Stimulated activated CD8-positive, alpha-beta memory T cell treated with anti-CD3 and anti-CD28 coated beads, Interleukin-4, amount 100 ng/mL, for 1 hour (primary cell): ENCODE measurements at regions not wholly inside any gene's neighbourhood (a gene's known extent, or its start where the extent isn't known, plus 50 kb on each side); places are given as distances from the start of the nearest gene placed in this dataset.

Experiments used
- DNase-seq, 2 donors: peaks; one replicate each; pipeline ENCODE4 v3.0.0-alpha.2; 2020; ENCODE audit warnings: low read depth in 2 of 2, low spot score in 1 of 2

- DNase-seq: no peak
These were observed 355.4 kb downstream of the CRPPA start for GRCh38 chr7:16065939-16066338.

- no peak for DNase-seq
These were observed 357.3 kb downstream of the CRPPA start for GRCh38 chr7:16063716-16064675.

- DNase-seq: no peak
These were observed 358.1 kb downstream of the CRPPA start for GRCh38 chr7:16063221-16063620.

DNA sequence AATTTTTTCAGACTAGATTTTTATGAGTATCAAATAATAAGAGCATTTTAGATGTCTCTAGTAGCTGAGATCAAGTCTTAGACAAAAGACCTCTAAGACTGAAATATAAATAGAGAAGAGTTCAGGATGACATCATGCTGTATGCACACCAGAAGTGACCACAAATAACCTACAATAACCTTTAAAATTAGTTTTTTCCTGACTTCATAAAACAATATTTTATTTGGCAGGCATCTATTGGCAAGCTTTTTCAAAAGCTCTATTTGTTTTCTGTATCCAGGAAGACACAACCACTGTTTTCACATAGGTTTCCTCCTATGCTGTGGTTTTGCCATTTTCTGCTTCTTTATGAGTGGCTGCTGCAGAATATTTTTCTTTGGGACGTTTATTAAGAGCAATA is 359.1 kb downstream of the CRPPA start:
- DNase-seq: no peak

GRCh38 chr7:16061630-16062029 is 359.7 kb downstream of the CRPPA start:
- DNase-seq: no peak

GRCh38 chr7:16061011-16061410 is 360.3 kb downstream of the CRPPA start:
- DNase-seq: no peak

DNA sequence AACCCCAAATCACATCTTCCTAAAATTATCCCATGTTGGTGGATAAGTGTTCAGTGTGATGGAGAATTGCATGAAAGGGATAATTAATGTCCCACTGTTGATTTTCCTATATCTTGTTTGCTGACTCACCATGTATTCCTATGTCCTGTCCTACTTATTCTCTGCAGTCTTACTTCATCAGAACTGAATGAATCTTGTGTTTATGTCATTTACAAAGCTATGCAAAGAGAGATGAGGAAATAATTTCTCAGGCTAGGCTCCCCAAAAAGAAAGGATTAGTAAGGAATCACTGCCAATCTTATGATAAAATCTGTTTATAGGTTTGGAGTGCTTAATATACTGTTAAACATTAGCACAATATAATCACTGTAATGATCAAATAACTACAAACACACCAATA is 360.8 kb downstream of the CRPPA start:
- DNase-seq: no peak

GRCh38 chr7:16055263-16055976 is 365.9 kb downstream of the CRPPA start:
- no peak for DNase-seq

DNA sequence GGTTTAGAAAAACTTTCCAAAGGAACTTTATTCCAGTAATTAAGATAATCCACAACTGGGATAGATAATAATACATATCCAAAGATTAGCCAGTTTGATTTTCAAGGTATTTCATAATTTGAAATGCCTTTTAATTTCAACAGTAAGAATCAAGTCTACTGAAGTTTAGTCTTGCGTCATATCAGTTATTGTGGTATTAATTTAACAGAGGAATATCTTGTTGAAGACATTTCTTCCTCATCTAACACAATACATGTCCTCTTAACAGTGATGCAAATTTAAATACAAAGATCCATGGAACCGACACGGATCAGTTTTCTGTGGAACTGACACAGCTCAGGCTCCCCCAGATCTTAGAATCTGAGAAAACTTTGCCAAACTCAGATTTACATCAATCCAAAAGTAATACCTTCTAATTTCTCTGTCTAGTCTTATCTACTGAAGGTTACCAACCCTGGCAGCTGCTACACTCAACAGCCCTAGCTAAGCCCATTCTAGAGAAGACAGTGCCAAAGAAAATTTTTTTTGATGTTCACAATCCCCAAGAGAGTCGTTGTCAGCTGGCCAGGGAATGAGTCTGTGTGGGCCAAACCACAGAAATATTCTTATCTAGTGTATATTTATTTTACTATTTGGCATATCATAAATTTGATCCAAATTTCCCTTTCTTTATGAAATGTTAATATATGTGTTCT is 365.2 kb upstream of the MEOX2 start:
- no peak for DNase-seq

GRCh38 chr7:16046041-16046440 is 359.6 kb upstream of the MEOX2 start:
- no peak for DNase-seq

GRCh38 chr7:16045296-16045695 is 358.8 kb upstream of the MEOX2 start:
- DNase-seq: no peak

DNA sequence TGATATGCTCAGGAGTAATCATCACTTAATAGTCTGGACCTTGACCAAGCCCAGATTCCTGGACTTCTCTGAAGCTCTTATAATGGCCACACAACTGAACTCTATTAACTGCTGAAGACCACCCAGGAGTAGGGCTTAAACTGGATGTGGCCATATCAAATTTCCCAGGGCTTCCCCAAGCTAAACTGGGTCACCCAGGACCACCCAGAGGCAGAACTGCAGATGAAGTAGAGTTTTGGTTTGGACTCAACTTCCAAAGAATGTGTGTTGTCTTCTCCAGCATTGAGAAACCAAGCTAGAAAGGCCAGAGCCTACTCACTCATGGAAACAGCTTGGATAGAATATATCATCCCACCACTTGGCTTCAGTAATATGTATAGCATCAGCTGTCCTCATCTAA is 358.2 kb upstream of the MEOX2 start:
- DNase-seq: no peak

DNA sequence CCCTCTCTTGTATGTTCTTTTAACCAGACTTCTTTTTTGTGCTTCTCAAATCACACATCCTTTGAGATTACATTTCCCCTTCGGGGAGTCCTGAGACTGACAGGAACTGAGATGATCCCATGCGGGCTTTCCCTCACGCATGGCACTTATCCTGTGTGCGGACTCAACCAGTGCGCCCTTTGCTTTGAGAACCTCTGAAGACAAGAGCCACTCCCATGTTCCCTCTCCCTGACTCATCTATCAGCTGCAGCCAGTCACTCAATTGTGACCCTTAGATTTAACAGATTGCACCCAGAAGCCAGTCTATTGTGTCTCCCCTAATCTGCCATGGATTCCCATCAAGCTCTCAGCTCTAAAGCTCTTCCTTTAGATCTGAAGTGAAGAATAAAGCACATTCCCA is 353.9 kb upstream of the MEOX2 start:
- DNase-seq: no peak

- DNase-seq: no peak
These were observed 352.4 kb upstream of the MEOX2 start for GRCh38 chr7:16038906-16039305.

DNA sequence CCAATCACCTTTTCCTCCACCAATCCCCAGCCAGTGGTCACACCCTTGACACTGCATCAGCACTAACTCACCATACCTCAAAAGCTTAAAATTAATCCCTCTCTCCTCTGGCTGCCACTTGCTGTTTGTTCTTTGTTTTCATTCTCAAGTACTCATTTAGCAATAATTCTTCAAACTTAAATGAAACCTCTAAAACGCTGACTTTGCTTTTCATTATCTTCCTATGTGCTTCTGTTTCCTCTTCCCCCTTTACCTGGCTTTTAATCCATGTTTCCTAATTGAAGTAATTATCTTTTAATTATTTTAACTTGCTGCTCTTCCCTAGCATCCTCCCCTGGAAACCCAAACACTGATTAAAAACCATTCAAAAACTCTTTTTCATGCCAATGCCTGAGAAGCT is 348.9 kb upstream of the MEOX2 start:
- DNase-seq: no peak

- DNase-seq: no peak
These were observed 348.4 kb upstream of the MEOX2 start for GRCh38 chr7:16034866-16035265.

- DNase-seq: no peak
These were observed 347.9 kb upstream of the MEOX2 start for GRCh38 chr7:16034353-16034752.

- DNase-seq: no peak
These were observed 346.8 kb upstream of the MEOX2 start for GRCh38 chr7:16033233-16033632.

GRCh38 chr7:16028636-16029035 is 342.2 kb upstream of the MEOX2 start:
- DNase-seq: no peak

- DNase-seq: no peak
These were observed 341.6 kb upstream of the MEOX2 start for GRCh38 chr7:16028103-16028502.

GRCh38 chr7:16027396-16027795 is 340.9 kb upstream of the MEOX2 start:
- DNase-seq: no peak
